HepG2 (cell line): ENCODE measurements at regions not wholly inside any gene's neighbourhood (a gene's known extent, or its start where the extent isn't known, plus 50 kb on each side); places are given as distances from the start of the nearest gene placed in this dataset.

Experiments used
- CCAR2 ChIP-seq: fragments of 200-400 bp; formaldehyde crosslinking; optimal IDR thresholded peaks from 2 replicates; pipeline ENCODE3; 2018; ENCODE audit warnings: low read depth, mild to moderate bottlenecking, low read length, moderate library complexity
- CHD2 ChIP-seq: IDR thresholded peaks from 2 replicates; pipeline ENCODE4 v1.6.1; 2011; ENCODE audit warnings: low read depth, low read length, improper control_type of control experiment
- JARID2 ChIP-seq: sonication (generic); formaldehyde crosslinking; IDR thresholded peaks from 2 replicates; pipeline ENCODE4 v1.8.1; 2023; ENCODE audit warnings: missing genetic modification reagents, inconsistent platforms; ENCODE audit not compliant: insufficient replicate concordance
- KDM5B ChIP-seq: sonication (generic); formaldehyde crosslinking; IDR thresholded peaks from 2 replicates; pipeline ENCODE4 v1.4.0; 2020; ENCODE audit warnings: missing genetic modification reagents, mild to moderate bottlenecking, borderline replicate concordance
- NFIC ChIP-seq: IDR thresholded peaks from 2 replicates; pipeline ENCODE4 v1.6.1; 2012; ENCODE audit warnings: mild to moderate bottlenecking, low read length, inconsistent platforms
- NFYB ChIP-seq: sonication (generic); formaldehyde crosslinking; IDR thresholded peaks from 2 replicates; pipeline ENCODE4 v1.4.0; 2020; ENCODE audit warnings: missing genetic modification reagents
- SALL1 ChIP-seq: sonication (generic); formaldehyde crosslinking; IDR thresholded peaks from 2 replicates; pipeline ENCODE4 v1.8.0; 2022; ENCODE audit warnings: mild to moderate bottlenecking, missing genetic modification reagents
- TF ChIP-seq, protein P1 (sequence below): sonication (generic); formaldehyde crosslinking; IDR thresholded peaks from 2 replicates; pipeline ENCODE4 v1.4.0; 2020; ENCODE audit warnings: low read depth, mild to moderate bottlenecking, missing genetic modification reagents
- TF ChIP-seq, protein P2 (sequence below): sonication (generic); formaldehyde crosslinking; IDR thresholded peaks from 2 replicates; pipeline ENCODE4 v1.5.0; 2020; ENCODE audit warnings: mild to moderate bottlenecking, missing genetic modification reagents, moderate library complexity
- TF ChIP-seq, protein P3 (sequence below): sonication (generic); formaldehyde crosslinking; IDR thresholded peaks from 2 replicates; pipeline ENCODE4 v1.5.0; 2020; ENCODE audit warnings: mild to moderate bottlenecking, missing genetic modification reagents

DNA sequence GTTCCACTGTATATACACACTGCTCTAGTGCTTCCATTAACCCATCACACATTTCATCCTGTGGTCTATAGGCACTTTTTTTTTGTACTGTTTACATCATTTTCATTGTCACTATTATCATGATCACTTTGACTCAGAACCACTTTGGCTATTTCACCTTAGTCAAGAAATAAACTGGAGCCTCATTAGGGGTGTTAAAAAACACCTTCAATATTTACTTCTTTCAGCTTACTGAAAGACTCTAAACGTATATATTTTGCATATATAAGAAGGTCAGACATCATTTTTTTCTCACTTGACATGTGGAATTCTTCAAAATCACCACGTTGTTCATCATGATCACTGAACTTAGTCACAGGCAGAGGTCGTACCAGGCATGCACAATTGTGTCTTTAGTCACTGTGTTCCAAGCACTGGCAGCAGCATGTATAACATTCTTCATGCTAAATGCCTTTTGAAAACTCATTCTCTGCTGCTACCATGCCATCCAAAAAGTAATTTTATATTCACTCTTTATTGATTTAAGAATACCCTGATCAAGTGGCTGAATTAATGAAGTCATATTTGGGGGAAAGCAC is 229.2 kb upstream of the ARSJ start:
- TF ChIP-seq NFYB (CRISPR knock-in tag) (no peak), SALL1 (CRISPR knock-in tag) (no peak), CHD2 (no peak), JARID2 (no peak), CCAR2 (no peak), NFIC (no peak), KDM5B (CRISPR knock-in tag) (no peak)
- TF ChIP-seq, protein P1, sequence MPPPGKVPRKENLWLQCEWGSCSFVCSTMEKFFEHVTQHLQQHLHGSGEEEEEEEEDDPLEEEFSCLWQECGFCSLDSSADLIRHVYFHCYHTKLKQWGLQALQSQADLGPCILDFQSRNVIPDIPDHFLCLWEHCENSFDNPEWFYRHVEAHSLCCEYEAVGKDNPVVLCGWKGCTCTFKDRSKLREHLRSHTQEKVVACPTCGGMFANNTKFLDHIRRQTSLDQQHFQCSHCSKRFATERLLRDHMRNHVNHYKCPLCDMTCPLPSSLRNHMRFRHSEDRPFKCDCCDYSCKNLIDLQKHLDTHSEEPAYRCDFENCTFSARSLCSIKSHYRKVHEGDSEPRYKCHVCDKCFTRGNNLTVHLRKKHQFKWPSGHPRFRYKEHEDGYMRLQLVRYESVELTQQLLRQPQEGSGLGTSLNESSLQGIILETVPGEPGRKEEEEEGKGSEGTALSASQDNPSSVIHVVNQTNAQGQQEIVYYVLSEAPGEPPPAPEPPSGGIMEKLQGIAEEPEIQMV (CRISPR knock-in tag), result no peak
- TF ChIP-seq, protein P2, sequence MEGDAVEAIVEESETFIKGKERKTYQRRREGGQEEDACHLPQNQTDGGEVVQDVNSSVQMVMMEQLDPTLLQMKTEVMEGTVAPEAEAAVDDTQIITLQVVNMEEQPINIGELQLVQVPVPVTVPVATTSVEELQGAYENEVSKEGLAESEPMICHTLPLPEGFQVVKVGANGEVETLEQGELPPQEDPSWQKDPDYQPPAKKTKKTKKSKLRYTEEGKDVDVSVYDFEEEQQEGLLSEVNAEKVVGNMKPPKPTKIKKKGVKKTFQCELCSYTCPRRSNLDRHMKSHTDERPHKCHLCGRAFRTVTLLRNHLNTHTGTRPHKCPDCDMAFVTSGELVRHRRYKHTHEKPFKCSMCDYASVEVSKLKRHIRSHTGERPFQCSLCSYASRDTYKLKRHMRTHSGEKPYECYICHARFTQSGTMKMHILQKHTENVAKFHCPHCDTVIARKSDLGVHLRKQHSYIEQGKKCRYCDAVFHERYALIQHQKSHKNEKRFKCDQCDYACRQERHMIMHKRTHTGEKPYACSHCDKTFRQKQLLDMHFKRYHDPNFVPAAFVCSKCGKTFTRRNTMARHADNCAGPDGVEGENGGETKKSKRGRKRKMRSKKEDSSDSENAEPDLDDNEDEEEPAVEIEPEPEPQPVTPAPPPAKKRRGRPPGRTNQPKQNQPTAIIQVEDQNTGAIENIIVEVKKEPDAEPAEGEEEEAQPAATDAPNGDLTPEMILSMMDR, result no peak; the same call in 1 of the 2 replicates
- TF ChIP-seq, protein P3, sequence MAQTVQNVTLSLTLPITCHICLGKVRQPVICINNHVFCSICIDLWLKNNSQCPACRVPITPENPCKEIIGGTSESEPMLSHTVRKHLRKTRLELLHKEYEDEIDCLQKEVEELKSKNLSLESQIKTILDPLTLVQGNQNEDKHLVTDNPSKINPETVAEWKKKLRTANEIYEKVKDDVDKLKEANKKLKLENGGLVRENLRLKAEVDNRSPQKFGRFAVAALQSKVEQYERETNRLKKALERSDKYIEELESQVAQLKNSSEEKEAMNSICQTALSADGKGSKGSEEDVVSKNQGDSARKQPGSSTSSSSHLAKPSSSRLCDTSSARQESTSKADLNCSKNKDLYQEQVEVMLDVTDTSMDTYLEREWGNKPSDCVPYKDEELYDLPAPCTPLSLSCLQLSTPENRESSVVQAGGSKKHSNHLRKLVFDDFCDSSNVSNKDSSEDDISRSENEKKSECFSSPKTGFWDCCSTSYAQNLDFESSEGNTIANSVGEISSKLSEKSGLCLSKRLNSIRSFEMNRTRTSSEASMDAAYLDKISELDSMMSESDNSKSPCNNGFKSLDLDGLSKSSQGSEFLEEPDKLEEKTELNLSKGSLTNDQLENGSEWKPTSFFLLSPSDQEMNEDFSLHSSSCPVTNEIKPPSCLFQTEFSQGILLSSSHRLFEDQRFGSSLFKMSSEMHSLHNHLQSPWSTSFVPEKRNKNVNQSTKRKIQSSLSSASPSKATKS (CRISPR knock-in tag), result no peak
